ENCODE measurements at regions not wholly inside any gene's neighbourhood (a gene's known extent, or its start where the extent isn't known, plus 50 kb on each side); places are given as distances from the start of the nearest gene placed in this dataset.
"Not testable (repeated sequence)": the region's sequence is repeated elsewhere in the genome, so short reads cannot be mapped to it uniquely, and the experiment has no call there.

DNA sequence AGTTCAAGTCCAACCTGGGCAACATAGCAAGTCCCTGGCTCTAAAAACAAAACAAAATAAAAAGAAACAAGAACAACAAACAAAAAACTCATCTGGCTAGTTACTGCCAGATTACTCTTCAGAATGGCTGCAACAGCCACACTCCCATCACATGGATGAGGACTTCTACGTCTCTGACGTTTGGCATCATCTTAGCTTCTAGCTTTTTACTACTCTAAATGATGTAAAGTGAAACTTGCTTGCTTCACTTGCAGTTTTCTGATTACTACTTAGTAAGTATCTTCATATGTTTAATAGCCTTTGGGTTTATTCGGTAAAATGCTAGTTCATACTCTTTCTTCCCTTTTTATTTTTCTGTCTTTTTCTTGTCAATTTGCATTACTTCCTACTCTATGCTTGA is 161.1 kb upstream of the CARMIL1 start:
- DNase-seq (ENCODE audit: low read depth in 2 of 3, low spot score in 1 of 3), result no peak

DNA sequence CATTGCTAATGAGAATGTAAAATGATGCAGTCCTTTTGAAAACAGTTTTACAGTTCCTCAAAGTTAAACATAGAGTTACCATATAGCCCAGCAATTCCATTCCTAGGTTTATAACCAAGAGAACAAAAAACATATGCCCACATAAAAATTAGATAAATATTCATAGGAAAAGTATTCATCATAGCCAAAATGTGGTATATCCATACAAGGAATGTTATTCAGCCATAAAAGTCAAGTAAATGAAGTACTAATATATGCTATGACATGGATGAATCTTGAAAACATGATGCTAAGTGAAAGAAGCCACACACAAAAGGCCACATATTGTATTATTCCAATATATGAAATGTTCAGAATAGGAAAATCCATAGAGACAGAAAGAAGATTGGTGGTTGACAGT is 158.0 kb upstream of the CARMIL1 start:
- no peak for DNase-seq (ENCODE audit: low read depth in 2 of 3, low spot score in 1 of 3)

DNA sequence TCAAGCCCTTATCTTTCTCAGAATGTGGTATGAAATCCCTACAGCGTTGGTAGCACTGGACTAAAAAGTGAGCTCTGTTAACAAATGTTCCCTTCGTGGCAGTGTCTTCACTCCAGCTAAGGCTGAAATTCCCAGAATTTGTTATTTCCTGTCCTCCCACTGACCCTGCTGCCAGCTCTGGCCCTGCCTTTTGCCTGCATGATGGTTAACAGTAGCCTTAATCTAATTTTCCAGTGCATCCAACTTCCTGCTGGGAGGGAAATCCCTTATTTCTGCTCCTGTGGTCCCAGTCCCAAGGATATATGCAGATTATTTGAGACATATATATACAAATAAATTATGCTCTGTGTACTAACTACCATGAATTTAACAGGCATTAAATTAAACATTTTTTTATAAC is 157.2 kb upstream of the CARMIL1 start:
- no peak for DNase-seq (ENCODE audit: low read depth in 2 of 3, low spot score in 1 of 3)

DNA sequence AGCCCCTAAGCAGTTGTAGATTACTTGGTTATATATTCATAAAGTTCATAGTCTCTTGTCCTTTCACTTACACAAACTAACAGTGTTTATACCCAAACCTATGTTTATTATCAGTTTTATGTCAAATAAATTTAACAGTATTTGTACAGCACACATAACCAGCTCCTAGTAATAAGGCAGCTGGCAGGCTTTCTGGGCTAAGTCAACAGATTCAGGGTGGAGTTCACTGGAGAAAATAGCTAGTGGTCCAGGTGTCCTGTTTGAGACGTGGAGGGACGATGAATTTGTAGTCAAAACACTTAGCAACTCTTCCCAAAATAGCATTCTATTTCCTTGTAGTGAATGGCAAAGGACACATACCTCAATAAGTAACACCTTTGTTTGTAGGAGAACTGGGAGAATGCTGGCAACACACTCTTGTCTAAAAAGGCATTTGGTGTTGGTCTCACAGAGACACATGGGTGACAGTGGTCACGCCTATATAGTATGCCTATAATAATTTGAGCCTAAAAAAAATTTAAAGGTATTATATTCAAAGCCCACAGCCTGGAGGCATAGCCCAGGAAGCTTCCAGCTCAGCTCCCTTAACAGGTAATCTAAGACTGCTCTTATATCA is 156.4 kb upstream of the CARMIL1 start:
- DNase-seq (ENCODE audit: low read depth in 2 of 3, low spot score in 1 of 3), result no peak

DNA sequence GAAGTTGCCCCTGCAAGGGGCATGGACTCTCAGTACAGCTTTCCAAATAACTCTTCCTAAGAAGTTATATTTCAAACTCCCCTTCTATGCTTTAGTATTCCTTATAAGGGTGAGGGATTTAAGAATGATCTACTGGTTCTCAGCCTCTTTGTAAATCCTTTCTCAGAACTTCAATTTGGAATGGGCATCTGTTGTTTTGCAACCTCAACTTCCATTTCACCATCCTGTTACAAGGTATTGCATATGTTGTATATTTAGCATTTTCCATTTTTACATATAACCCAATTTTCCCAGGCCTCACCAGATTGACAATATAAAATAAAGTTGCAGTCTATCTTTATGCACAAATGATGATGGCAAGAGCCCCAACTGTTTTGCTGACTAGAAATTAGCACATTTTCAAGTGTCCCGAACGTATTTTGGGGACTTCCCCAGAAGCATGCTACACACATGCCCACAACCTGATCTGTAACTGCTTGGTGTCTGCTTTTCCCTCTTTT is 154.9 kb upstream of the CARMIL1 start:
- DNase-seq (ENCODE audit: low read depth in 2 of 3, low spot score in 1 of 3), result no peak

DNA sequence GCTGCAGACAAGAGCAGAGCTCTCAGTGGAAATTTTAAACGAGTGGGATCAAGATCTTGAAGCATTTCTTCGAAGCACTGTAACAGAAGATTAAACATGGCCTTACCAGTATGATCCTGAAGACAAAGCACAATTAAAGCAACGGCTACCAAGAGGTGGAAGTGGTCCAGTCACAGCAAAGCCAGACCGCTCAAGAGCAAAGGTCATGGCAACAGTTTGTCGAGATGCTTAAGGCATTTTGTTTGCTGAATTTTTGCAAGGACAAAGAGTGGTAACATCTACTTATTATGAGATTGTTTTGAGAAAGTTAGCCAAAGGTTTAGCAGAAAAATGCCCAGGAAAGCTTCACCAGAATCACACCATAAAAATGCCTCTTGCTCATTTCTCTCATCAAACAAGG is 153.4 kb upstream of the CARMIL1 start:
- DNase-seq (ENCODE audit: low read depth in 2 of 3, low spot score in 1 of 3), result no peak

DNA sequence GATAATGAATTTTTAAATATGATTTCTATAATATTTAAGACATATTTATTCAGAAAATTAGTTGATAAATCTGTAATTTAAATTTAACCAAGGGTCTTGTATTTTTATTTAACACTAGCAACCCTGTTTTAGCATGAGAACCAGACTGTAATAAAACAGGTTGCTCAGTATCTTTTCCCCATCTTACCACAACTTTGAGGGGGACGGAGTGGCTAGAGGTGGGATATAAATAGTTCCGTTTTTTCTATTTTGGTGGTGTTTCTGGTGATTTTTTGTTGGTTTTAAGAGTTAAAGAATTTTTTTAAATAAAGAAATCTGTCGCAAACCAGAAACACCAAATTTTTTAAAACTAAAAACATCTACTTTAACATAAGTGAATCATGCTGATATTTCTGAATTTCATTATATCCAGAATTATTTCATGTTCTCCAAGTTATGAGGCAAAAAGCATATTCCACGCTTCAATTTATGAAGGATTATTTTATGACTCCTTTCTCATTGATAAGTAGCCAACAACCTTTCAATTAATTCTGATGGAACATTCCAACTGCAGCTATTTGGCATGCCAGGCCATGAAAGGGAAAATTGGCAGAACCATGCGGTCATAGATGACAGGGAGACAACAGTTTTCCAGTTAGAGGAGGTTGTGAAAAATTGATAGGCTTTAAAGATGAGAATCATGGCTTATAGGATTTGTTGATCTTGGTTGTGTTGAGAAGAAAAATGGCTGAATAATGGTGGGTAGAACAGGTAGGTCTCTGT is 151.9 kb upstream of the CARMIL1 start:
- DNase-seq (ENCODE audit: low read depth in 2 of 3, low spot score in 1 of 3), result no peak

DNA sequence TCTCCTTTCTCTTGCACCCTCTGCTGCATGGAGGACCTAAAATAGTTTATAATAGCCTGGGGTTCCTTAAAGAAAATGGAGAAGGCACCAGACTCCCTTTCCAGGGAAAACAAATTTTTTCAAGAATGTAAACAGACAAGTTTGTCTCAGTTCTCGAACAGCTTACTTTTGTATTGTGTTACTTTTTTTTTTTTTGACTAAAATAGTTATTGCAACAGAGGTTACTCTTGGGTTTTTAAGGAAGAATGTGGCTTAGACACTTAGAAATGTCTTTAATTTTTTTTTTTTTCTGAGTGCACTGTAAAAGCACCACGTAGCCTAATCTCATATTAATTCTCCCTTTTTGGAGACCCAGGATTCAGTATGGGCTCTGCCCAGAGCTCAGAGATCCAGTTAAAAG is 148.7 kb upstream of the CARMIL1 start:
- no peak for DNase-seq (ENCODE audit: low read depth in 2 of 3, low spot score in 1 of 3)

DNA sequence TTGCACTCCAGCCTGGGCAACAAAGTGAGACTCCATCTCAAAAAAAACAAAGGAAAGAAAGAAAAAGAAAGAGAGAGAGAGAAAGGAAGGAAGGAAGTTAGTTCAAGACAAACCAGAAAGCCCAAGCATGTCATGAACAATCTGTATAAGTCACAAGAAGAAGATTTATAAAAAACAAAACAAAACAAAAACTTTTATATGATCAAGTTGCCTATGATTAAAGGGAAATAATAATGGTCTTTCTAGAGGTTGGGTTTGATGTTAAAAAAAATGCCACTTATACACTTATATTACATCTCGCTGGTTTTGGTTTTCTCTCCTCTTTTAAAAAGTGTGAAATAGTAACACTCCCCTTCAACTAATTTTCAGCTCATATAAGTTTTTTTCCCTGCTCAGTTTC is 146.2 kb upstream of the CARMIL1 start:
- no peak for DNase-seq (ENCODE audit: low read depth in 2 of 3, low spot score in 1 of 3)

DNA sequence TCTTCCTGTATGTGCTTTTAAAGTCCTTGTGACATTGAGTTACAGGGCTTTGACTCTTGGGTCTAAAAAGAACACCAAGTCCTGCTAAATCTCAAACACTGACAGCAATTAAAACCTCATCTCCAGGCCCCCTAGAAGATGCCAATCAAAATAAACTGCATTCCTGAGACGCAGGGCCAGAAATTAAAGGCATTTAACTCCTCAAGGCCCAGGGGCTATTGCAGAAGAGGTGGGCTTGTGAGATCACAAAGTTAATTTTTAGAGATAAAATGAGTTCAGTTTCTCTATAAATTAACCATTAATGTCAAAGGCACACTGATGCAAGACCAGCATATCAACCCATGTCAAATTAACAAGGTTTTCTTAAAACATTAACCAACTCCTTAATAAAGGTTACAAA is 145.6 kb upstream of the CARMIL1 start:
- no peak for DNase-seq (ENCODE audit: low read depth in 2 of 3, low spot score in 1 of 3)

DNA sequence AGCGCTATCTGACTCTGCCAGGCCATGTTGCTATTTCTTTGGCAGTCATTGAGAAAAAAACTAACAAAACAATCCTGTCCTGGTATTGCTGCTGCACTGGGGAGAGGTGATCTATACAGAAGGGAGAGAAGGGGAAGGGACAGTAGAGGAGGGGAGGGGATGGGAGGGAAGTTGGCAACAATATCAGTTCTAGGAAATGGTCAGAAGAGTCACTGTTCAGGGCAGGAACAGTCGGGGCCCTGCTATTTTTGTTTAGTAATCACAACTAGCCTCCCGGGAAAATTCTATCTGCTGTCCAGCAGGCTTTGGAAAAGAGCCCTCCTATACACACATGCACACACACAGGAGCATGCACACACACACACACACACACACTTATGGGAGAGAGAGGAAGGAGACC is 142.3 kb upstream of the CARMIL1 start:
- DNase-seq (ENCODE audit: low read depth in 2 of 3, low spot score in 1 of 3), result peak in 1 of 3 donors; percentile 17

DNA sequence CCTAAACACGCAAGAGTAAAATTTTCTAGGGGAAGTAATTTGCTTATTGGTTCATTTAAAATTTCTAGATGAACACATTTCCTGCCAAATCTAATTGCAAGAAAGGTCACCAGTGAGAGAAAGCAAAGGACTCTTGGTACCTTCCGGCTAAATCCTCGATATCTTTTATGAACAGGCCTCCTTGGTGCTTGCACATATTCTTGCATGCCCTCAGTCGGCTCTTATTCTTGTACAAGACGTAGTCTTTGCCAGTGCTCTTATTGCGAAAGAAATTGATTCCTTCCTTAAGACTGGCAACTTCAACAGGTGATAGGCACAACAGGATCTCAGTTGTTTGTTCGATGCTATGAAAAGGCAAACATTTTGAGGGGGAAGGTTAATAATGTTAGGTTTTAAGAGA is 141.7 kb upstream of the CARMIL1 start:
- DNase-seq (ENCODE audit: low read depth in 2 of 3, low spot score in 1 of 3), result peak in 1 of 3 donors; percentile 17

DNA sequence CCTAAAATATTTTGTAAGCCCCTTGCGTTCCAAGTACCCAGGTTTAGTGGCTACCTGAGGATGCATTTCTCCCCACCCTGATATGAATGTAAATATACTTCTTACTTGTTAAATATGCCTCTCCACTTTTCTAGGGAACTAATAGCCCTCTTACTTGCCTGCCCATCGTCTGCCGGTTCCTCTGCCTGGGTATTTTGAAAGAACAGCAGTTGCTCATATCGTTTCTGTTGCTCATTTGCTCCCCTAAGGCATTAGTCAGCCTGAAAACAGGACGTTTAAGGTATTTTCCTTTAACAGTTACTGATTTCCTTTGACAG is 141.3 kb upstream of the CARMIL1 start:
- peak in 2 of 3 donors; percentile 43 to 48 for DNase-seq (ENCODE audit: low read depth in 2 of 3, low spot score in 1 of 3)

DNA sequence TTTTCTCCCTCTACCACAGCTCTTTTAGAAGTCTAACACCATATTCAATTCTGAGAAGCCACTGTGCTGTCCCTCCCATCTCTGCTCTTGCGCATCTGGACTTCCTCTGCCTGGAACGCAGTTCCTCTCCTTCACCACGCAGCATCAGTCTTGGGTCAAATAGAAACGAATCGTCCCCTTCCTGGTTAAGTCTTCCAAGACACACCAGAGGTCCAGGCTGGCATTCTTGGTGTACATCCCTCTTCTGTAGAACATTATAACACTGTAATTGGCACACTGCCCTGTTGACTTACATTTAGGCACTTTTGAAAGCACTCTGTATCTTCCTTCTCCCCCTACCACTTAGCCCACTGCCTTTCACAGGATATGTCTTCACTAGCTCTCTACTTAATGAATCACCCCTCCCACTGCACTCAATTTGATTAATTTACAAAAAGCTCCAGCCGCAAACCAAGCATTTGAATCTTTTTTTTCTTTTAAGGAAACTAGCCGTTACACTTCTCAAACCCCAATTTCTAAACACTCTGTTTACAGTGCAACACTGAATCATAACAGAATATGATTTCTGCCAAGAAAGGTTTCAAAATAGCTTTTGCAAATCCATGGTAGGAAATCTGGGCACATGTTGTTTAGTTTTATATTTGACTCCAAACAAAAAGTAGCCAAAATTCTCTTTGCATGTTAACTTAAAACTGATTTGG is 140.8 kb upstream of the CARMIL1 start:
- peak; percentile 50 to 62 (median 61) for DNase-seq (ENCODE audit: low read depth in 2 of 3, low spot score in 1 of 3)

DNA sequence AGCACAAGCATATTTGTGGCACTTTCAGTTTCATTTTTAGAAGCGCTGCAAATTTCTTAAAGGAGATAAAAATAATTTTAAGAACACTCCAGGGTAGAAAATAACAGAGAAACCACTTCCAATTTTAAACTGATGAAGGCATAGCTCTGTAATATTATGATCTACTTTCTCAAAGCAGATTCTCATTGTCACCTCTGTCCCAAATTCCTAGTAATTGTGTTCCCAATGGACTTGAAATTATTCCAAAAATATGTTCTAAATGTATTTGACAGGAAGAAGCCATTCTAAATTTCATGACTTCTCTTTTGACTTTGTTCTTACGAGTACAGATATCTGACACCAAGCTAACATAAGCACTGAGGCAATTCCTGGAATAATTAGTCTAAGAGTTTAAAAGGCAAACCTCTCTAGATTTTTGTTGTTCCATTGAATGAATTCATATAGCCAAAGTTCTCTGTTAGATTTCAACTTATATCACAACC is 140.2 kb upstream of the CARMIL1 start:
- no peak for DNase-seq (ENCODE audit: low read depth in 2 of 3, low spot score in 1 of 3)

DNA sequence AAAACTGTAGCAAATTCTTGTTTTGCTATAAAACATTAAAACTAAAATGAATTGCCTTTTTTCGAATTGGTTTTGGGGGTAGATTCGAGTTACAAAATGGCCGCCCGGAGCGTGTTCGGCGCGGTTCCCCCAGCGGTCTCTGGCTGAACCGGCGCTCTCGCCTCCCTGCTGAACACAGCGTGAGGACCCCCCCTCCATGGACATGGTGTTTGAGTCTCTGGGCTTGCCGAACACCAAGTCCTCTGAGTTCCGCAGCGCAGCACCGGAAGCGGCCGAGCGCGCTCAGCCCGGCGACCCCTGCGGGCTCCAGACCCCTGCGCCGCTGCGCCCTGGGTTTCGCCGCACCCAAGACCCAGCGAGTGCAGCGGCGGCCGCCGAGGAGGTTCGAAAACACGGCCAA is 139.6 kb upstream of the CARMIL1 start:
- not testable (repeated sequence) for DNase-seq (ENCODE audit: low read depth in 2 of 3, low spot score in 1 of 3)

DNA sequence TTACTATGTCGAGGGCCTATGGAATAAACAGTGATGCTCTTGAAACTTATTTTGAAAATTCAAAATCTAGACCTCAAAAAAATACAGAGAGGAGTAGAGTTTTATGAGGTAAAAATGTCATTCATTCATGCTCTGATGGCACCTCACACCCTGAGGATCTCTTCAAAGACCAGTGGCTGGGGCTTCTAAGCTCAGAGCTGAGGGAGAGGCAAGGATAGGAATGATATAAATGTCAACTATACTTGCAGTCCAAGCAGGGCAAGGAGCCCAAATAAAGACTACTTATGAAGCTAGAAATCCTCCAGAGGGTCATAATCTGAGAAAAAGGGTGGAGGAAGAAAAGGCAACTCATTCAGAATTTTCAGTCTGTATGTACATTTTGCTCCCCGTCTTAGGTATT is 136.7 kb upstream of the CARMIL1 start:
- no peak for DNase-seq (ENCODE audit: low read depth in 2 of 3, low spot score in 1 of 3)

DNA sequence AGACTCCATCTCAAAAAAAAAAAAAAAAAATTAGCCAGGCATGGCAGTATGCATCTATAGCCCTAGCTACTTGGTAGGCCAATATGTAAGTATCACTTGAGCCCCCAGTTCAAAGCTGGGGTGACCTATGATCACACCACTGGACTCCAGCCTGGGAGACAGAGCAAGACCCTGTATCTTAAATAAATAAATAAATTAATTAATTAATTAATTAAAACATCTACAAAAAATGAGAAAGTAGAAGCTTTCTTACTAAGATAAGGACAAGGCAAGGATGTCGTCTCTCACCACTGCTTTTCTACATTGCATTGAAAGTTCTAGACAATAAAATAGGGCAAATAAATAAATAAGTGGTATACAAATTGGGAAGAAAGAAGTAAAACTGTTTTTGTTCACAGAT is 134.3 kb upstream of the CARMIL1 start:
- DNase-seq (ENCODE audit: low read depth in 2 of 3, low spot score in 1 of 3), result no peak

DNA sequence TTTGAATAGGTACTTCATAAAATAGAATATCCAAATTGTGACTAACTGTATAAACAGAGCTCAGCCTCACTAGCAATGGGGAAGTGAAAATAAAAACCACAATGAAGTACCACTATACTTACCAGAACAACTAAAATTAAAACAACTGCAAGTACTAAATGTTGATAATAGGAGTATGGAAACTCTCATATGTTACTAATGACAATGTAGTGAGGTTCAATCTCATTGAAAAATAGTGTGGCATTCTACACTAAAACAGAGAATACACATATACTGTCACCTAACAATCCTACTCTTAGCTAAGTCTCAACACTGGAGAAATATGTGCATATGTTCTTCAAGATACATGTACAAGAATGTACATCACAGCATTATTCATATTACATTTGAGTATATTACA is 132.0 kb upstream of the CARMIL1 start:
- DNase-seq (ENCODE audit: low read depth in 2 of 3, low spot score in 1 of 3), result no peak

DNA sequence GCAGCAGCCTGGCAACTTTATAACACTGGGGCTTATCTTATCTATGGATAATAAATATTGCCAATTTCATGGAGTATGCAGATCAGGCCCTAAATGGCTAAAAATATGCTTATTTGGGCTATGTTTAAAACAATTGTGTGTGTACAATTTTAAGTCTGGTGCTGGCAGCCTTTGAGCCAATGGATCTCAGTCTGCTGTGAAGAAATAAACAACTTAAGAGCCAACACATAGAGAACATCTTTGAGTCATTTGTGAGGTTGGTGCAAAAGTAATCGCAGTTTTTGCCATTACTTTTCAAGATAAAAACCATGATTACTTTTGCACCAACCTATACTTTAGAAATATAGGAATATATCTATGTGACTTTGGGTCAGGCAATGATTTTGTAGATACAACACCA is 129.1 kb upstream of the CARMIL1 start:
- no peak for DNase-seq (ENCODE audit: low read depth in 2 of 3, low spot score in 1 of 3)

DNA sequence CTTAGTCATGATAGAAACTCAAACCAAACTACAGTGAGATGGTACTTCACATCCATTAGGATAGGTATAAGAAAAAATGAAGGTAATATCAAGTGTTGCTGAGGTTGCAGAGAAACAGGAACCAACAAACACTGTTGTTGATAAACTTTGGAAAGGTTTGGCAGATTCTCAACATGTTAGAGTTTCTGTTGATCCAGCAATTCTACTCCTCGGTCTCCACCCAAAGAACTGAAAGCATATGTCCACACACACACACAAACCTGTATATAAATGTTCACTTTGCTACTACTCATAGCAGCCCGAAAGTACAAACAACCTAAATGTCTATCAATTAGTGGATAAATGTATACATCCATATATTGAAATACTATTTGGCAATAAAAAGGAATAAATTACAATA is 128.3 kb upstream of the CARMIL1 start:
- no peak for DNase-seq (ENCODE audit: low read depth in 2 of 3, low spot score in 1 of 3)

DNA sequence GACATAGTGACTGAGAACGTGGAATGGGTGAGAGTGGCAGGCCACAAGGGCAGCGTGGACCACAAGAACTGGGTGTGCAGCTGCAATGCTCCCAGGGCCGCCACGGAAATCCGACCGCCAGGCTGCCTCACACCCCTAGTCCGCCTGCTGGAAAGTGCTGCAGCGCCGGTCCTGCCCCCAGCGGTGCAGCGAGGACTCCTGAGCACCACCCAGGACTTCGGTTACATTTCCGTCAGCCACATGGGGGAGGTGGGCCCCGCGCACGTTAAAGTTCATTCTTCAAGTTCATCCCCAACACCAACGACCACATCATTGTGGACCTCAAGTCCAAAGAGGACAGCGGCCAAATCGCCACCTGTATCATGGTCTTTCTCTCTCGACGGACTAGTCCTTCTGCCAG is 126.1 kb upstream of the CARMIL1 start:
- no peak for DNase-seq (ENCODE audit: low read depth in 2 of 3, low spot score in 1 of 3)

All from stimulated activated CD4-positive, alpha-beta T cell treated with anti-CD3 and anti-CD28 coated beads, Interleukin-12 subunit alpha, Interleukin-12 subunit beta, amount 100 ng/mL, for 48 hours (primary cell).